ENCODE measurements at regions not wholly inside any gene's neighbourhood (a gene's known extent, or its start where the extent isn't known, plus 50 kb on each side); places are given as distances from the start of the nearest gene placed in this dataset.
"Not testable (repeated sequence)": the region's sequence is repeated elsewhere in the genome, so short reads cannot be mapped to it uniquely, and the experiment has no call there.

GRCh38 chr5:40346901-40347300 lies 332.8 kb upstream of the PTGER4 start:
- no peak for DNase-seq

- DNase-seq, result not testable (repeated sequence)
Observed at GRCh38 chr5:40338434-40338833, 341.3 kb upstream of the PTGER4 start.

- DNase-seq, result no peak
Observed at GRCh38 chr5:40334242-40334635, 345.5 kb upstream of the PTGER4 start.

GRCh38 chr5:40333459-40334241 lies 346.1 kb upstream of the PTGER4 start:
- DNase-seq, result no peak

- no peak for DNase-seq
Observed at GRCh38 chr5:40332970-40333369, 346.7 kb upstream of the PTGER4 start.

- no peak for DNase-seq
Observed at GRCh38 chr5:40331616-40332015, 348.1 kb upstream of the PTGER4 start.

- DNase-seq, result no peak
Observed at GRCh38 chr5:40321514-40321913, 358.2 kb upstream of the PTGER4 start.

GRCh38 chr5:40318395-40318794 lies 361.3 kb upstream of the PTGER4 start:
- DNase-seq, result no peak

- DNase-seq, result no peak
Observed at GRCh38 chr5:40317023-40317422, 362.7 kb upstream of the PTGER4 start.

- DNase-seq, result no peak
Observed at GRCh38 chr5:40315126-40315525, 364.6 kb upstream of the PTGER4 start.

- no peak for DNase-seq
Observed at GRCh38 chr5:40314275-40314674, 365.4 kb upstream of the PTGER4 start.

GRCh38 chr5:40312205-40312604 lies 367.5 kb upstream of the PTGER4 start:
- no peak for DNase-seq

- no peak for DNase-seq
Observed at GRCh38 chr5:40309851-40310250, 369.9 kb upstream of the PTGER4 start.

- DNase-seq, result no peak
Observed at GRCh38 chr5:40308867-40309266, 370.8 kb upstream of the PTGER4 start.

- no peak for DNase-seq
Observed at GRCh38 chr5:40307920-40308319, 371.8 kb upstream of the PTGER4 start.

- DNase-seq, result no peak
Observed at GRCh38 chr5:40306869-40307487, 372.7 kb upstream of the PTGER4 start.

- no peak for DNase-seq
Observed at GRCh38 chr5:40292006-40292405, 387.7 kb upstream of the PTGER4 start.

- no peak for DNase-seq
Observed at GRCh38 chr5:40291338-40291737, 388.4 kb upstream of the PTGER4 start.

GRCh38 chr5:40288800-40289485 lies 390.8 kb upstream of the PTGER4 start:
- no peak for DNase-seq

- DNase-seq, result no peak
Observed at GRCh38 chr5:40284863-40285262, 394.9 kb upstream of the PTGER4 start.

- no peak for DNase-seq
Observed at GRCh38 chr5:40278881-40279280, 400.8 kb upstream of the PTGER4 start.

- no peak for DNase-seq
Observed at GRCh38 chr5:40277161-40277906, 402.4 kb upstream of the PTGER4 start.

GRCh38 chr5:40276426-40277102 lies 403.2 kb upstream of the PTGER4 start:
- no peak for DNase-seq
